ENCODE measurements at regions not wholly inside any gene's neighbourhood (a gene's known extent, or its start where the extent isn't known, plus 50 kb on each side); places are given as distances from the start of the nearest gene placed in this dataset.

GRCh38 chr10:118501637-118502440 lies 93.6 kb downstream of the PRLHR start:
- no peak for TF ChIP-seq CTCF (conservative IDR thresholded peaks at IDR 0.05; ENCODE audit: low read depth, low read length)
- peak; percentile 46 for DNase-seq (ENCODE audit: low read depth)
- H3K4me3 ChIP-seq (ENCODE audit: low read depth, low read length): no peak overlapping the region

DNA sequence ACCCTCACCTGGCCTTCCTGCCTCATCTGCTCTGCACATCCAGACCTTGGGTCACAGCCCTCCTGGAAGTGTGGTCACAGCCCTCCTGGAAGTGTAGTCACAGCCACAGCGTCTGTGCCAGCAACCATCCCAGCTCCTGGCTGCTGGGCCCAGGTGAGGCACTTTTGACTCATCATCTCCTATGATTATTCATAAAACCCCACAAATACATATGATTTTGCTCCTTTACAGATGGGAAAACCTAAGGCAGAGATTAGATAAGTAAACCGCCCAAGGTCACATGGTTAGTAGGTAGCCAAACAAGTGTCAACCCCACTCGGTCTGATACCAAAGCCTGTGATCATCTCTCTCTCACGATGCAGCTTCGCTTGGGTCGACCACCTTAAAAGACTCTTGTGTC lies 94.3 kb downstream of the PRLHR start:
- DNase-seq (ENCODE audit: low read depth): no peak
- H3K4me3 ChIP-seq (ENCODE audit: low read depth, low read length): no peak overlapping the region
- TF ChIP-seq CTCF (conservative IDR thresholded peaks at IDR 0.05; ENCODE audit: low read depth, low read length): no peak

DNA sequence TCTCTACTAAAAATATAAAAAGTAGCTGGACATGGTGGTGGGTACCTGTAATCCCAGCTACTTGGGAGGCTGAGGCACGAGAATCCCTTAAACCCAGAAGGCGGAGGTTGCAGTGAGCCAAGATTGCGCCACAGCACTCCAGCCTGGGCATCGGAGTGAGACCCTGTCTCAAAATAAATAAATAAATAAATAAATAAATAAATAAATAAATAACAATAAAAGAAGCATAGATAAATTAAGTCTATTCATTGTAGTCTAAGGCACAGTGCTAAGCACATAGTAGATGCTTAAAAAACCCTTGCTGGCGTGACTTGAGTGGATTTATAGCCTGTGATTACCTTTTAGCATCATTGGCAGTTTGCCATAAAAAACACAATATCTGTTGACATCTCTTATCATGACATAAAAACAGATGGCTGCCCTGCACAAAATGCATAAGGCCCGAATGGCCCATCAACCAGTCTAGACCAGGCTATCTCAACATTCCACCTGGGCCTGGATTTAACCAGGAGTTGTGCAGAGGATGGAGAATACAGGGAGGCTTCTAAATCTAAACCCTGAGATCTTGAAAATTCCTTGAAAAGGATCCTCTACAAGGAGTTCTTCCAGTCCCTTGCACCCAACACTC lies 94.9 kb downstream of the PRLHR start:
- no peak overlapping the region for H3K4me3 ChIP-seq (ENCODE audit: low read depth, low read length)
- no peak for DNase-seq (ENCODE audit: low read depth)
- no peak for TF ChIP-seq CTCF (conservative IDR thresholded peaks at IDR 0.05; ENCODE audit: low read depth, low read length)

GRCh38 chr10:118499186-118499585 lies 96.3 kb downstream of the PRLHR start:
- no peak for DNase-seq (ENCODE audit: low read depth)
- no peak for TF ChIP-seq CTCF (conservative IDR thresholded peaks at IDR 0.05; ENCODE audit: low read depth, low read length)
- no peak overlapping the region for H3K4me3 ChIP-seq (ENCODE audit: low read depth, low read length)

DNA sequence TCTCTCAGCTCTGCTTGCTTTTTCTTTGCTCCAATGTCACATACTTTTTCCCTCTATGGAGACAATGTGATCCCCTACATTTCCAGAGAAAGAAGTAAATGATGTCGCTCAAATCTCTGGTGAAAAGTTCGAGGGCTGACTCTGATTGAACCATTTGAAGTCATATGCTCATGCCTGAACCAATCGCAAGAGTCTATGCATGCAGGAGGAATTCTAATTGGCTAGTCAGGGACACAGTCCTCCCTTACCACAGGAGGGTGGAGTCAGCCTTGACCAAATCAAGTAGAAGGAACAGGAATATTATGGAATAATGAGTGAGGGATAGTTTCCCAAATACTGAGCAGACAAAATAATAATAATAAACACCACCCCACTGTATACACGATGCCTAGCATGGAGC lies 96.8 kb downstream of the PRLHR start:
- H3K4me3 ChIP-seq (ENCODE audit: low read depth, low read length): no peak overlapping the region
- no peak for TF ChIP-seq CTCF (conservative IDR thresholded peaks at IDR 0.05; ENCODE audit: low read depth, low read length)

DNA sequence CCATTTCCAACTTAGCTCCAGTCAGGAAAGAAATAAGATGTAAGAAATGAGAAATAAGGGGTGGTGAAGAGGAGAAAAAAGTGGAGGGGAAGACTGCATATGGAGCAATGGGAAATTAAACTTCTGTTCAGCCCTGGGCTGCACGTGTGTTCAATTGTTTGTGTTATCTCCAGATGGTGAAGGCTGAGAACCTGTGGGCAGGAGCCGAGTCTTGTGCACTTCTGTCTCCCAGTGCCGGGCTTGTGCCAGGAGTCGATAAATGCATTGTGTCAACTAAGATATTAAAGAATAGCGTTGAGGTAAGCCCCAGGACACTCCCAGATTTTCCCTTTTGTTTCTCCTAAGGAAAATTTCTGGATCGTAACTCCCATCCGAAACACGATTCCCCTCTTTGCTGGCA lies 98.2 kb downstream of the PRLHR start:
- DNase-seq (ENCODE audit: low read depth): no peak
- TF ChIP-seq CTCF (conservative IDR thresholded peaks at IDR 0.05; ENCODE audit: low read depth, low read length): no peak
- H3K4me3 ChIP-seq (ENCODE audit: low read depth, low read length): no peak overlapping the region

More for the DNA sequence above, 96.8 kb downstream of the PRLHR start:
- DNase-seq (ENCODE audit: low read depth): no peak

- TF ChIP-seq CTCF (conservative IDR thresholded peaks at IDR 0.05; ENCODE audit: low read depth, low read length): no peak
- no peak overlapping the region for H3K4me3 ChIP-seq (ENCODE audit: low read depth, low read length)
- DNase-seq (ENCODE audit: low read depth): no peak
Measured at GRCh38 chr10:118496525-118496924, 98.9 kb downstream of the PRLHR start.

Data from choroid plexus epithelial cell (primary cell).